ENCODE measurements at regions not wholly inside any gene's neighbourhood (a gene's known extent, or its start where the extent isn't known, plus 50 kb on each side); places are given as distances from the start of the nearest gene placed in this dataset.

DNA sequence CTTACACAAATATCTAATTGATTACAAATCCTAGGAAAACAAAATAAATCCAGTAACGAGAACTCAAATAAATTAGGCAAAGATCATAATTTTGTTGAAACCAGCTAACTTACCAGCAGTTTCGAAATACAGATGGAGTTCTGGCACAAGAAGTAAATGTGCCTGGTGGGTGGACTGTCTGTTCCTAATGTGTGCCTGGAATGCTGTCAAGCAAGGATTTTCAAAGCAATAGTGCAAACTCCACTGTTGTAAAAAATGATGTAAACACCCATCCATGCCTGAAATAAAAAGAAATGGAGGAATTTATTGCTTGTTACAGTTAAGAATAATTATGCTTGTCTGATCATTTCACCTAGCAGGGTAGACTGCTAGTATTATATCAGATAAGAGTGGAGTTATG is 423.9 kb upstream of the MAP2 start:
- Histone ChIP-seq H3K4me3 (no peak overlapping the region), H3K36me3 (replicated peaks; ENCODE audit: insufficient read depth, low read depth) (no peaks in the 10 kb centered on the region), H3K4me1 (ENCODE audit: insufficient read depth) (peaks cover 16% of the 10 kb centered on the region), H4K20me1 (ENCODE audit: insufficient read depth, poor library complexity, severe bottlenecking) (no peaks in the 10 kb centered on the region), H3K79me2 (no peaks in the 10 kb centered on the region), H3K4me2 (peak overlapping the region; percentile 34), H3K27me3 (no peaks in the 10 kb centered on the region), H3K27ac (peak overlapping the region; percentile 24), H3K9me3 (ENCODE audit: low read depth) (no peaks in the 10 kb centered on the region), H3K9me2 (replicated peaks; ENCODE audit: insufficient read depth) (no peaks in the 10 kb centered on the region), H2AFZ (no peak overlapping the region)
- TF ChIP-seq EZH2 (IDR thresholded peaks at IDR 0.05; ENCODE audit: borderline replicate concordance) (no peak), EZH2phosphoT487 (IDR thresholded peaks at IDR 0.05; ENCODE audit: low read depth, severe bottlenecking, unreplicated experiment) (no peak), CTCF (IDR thresholded peaks at IDR 0.05; ENCODE audit: poor library complexity) (no peak)
- WGBS (ENCODE audit: low lambda C conversion rate, missing lambda C conversion rate), result 69% methylated on average over 2 of the region's 2 CpGs
- DNase-seq (ENCODE audit: low spot score), result peak; percentile 13

DNA sequence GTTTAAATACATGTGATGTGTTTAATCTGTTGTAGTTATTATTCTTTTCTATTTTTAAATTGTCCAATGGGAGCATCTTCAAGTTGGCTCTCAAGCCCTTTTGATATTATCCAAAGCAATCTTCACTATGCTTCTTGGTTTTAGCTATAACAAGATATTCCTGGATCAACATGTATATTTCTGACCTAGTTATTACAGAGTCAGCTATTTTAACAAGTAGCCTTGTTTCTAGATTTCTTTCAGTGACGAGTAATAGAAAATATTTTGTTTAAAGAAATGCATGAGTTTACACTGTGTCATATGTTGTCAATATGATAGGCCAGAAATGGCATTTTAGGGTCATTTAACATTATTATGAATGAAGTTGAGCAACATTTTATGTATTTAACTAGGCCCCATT is 421.8 kb upstream of the MAP2 start:
- Histone ChIP-seq H4K20me1 (ENCODE audit: insufficient read depth, poor library complexity, severe bottlenecking) (no peaks in the 10 kb centered on the region), H2AFZ (no peak overlapping the region), H3K9me2 (replicated peaks; ENCODE audit: insufficient read depth) (no peaks in the 10 kb centered on the region), H3K36me3 (replicated peaks; ENCODE audit: insufficient read depth, low read depth) (no peaks in the 10 kb centered on the region), H3K9me3 (ENCODE audit: low read depth) (no peaks in the 10 kb centered on the region), H3K4me1 (ENCODE audit: insufficient read depth) (peaks cover 16% of the 10 kb centered on the region), H3K4me2 (no peak overlapping the region), H3K27ac (no peak overlapping the region), H3K79me2 (no peaks in the 10 kb centered on the region), H3K27me3 (no peaks in the 10 kb centered on the region), H3K4me3 (no peak overlapping the region)
- no peak for DNase-seq (ENCODE audit: low spot score)
- no peak for TF ChIP-seq CTCF (IDR thresholded peaks at IDR 0.05; ENCODE audit: poor library complexity)
- no peak for TF ChIP-seq EZH2phosphoT487 (IDR thresholded peaks at IDR 0.05; ENCODE audit: low read depth, severe bottlenecking, unreplicated experiment)
- TF ChIP-seq EZH2 (IDR thresholded peaks at IDR 0.05; ENCODE audit: borderline replicate concordance), result no peak
- 93% methylated on average over 1 of the region's 1 CpG for WGBS (ENCODE audit: low lambda C conversion rate, missing lambda C conversion rate)

- no peak for TF ChIP-seq EZH2phosphoT487 (IDR thresholded peaks at IDR 0.05; ENCODE audit: low read depth, severe bottlenecking, unreplicated experiment)
- TF ChIP-seq EZH2 (IDR thresholded peaks at IDR 0.05; ENCODE audit: borderline replicate concordance), result no peak
- no peak for TF ChIP-seq CTCF (IDR thresholded peaks at IDR 0.05; ENCODE audit: poor library complexity)
- Histone ChIP-seq H3K4me1 (ENCODE audit: insufficient read depth) (peaks cover 5% of the 10 kb centered on the region), H2AFZ (no peak overlapping the region), H3K4me2 (no peak overlapping the region), H3K9me2 (replicated peaks; ENCODE audit: insufficient read depth) (no peaks in the 10 kb centered on the region), H3K27me3 (no peaks in the 10 kb centered on the region), H3K4me3 (no peak overlapping the region), H3K9me3 (ENCODE audit: low read depth) (no peaks in the 10 kb centered on the region), H3K79me2 (no peaks in the 10 kb centered on the region), H4K20me1 (ENCODE audit: insufficient read depth, poor library complexity, severe bottlenecking) (no peaks in the 10 kb centered on the region), H3K36me3 (replicated peaks; ENCODE audit: insufficient read depth, low read depth) (no peaks in the 10 kb centered on the region), H3K27ac (no peak overlapping the region)
- 96% methylated on average over 1 of the region's 1 CpG for WGBS (ENCODE audit: low lambda C conversion rate, missing lambda C conversion rate)
- DNase-seq (ENCODE audit: low spot score), result no peak
Measured at GRCh38 chr2:209005371-209005770, 418.5 kb upstream of the MAP2 start.
